Amygdala (tissue), 56 donors: ENCODE measurements at regions not wholly inside any gene's neighbourhood (a gene's known extent, or its start where the extent isn't known, plus 50 kb on each side); places are given as distances from the start of the nearest gene placed in this dataset.

ENCODE experiments used
- DNase-seq, 56 donors: peaks; one replicate each; lab custom pipeline; 2025; lab: John Stamatoyannopoulos, UW

GRCh38 chr5:68475476-68475983 is 260.0 kb downstream of the PIK3R1 start:
- peak in 2 of 56 donors; percentile 9 to 10 for DNase-seq

GRCh38 chr5:68476854-68477253 is 261.3 kb downstream of the PIK3R1 start:
- no peak for DNase-seq

- no peak for DNase-seq
These were observed 262.9 kb downstream of the PIK3R1 start for GRCh38 chr5:68478301-68479095.

- DNase-seq, result no peak
These were observed 264.0 kb downstream of the PIK3R1 start for GRCh38 chr5:68479524-68479923.

GRCh38 chr5:68480335-68480940 is 264.9 kb downstream of the PIK3R1 start:
- no peak for DNase-seq

GRCh38 chr5:68482199-68482598 is 266.6 kb downstream of the PIK3R1 start:
- DNase-seq, result peak in 17 of 56 donors; percentile 2 to 54 (median 22)

GRCh38 chr5:68484307-68485068 is 268.9 kb downstream of the PIK3R1 start:
- DNase-seq, result no peak

GRCh38 chr5:68489556-68489955 is 274.0 kb downstream of the PIK3R1 start:
- DNase-seq, result no peak

GRCh38 chr5:68490406-68490805 is 274.9 kb downstream of the PIK3R1 start:
- DNase-seq, result no peak

GRCh38 chr5:68494771-68495170 is 279.2 kb downstream of the PIK3R1 start:
- no peak for DNase-seq

GRCh38 chr5:68499987-68500386 is 284.4 kb downstream of the PIK3R1 start:
- no peak for DNase-seq

GRCh38 chr5:68500813-68501212 is 285.3 kb downstream of the PIK3R1 start:
- DNase-seq, result peak in 1 of 56 donors; percentile 1

GRCh38 chr5:68502531-68502930 is 287.0 kb downstream of the PIK3R1 start:
- no peak for DNase-seq

GRCh38 chr5:68504306-68504705 is 288.8 kb downstream of the PIK3R1 start:
- no peak for DNase-seq

GRCh38 chr5:68505917-68506860 is 290.6 kb downstream of the PIK3R1 start:
- DNase-seq, result no peak

GRCh38 chr5:68515514-68515913 is 300.0 kb downstream of the PIK3R1 start:
- no peak for DNase-seq

GRCh38 chr5:68518286-68518685 is 302.7 kb downstream of the PIK3R1 start:
- DNase-seq, result no peak

GRCh38 chr5:68519143-68519542 is 303.6 kb downstream of the PIK3R1 start:
- peak in 1 of 56 donors; percentile 3 for DNase-seq

GRCh38 chr5:68521776-68522175 is 306.2 kb downstream of the PIK3R1 start:
- no peak for DNase-seq

GRCh38 chr5:68522863-68523262 is 307.3 kb downstream of the PIK3R1 start:
- no peak for DNase-seq
